Upper lobe of right lung (tissue), 1 donor: ENCODE measurements at regions not wholly inside any gene's neighbourhood (a gene's known extent, or its start where the extent isn't known, plus 50 kb on each side); places are given as distances from the start of the nearest gene placed in this dataset.

Experiments used
- ATAC-seq: fragments of 200-7000 bp; cut with Tn5 transposase; one replicate; pipeline ENCODE4 v1.9.1; 2020; ENCODE audit warnings: mild to moderate bottlenecking, moderate library complexity
- DNase-seq: peaks from one replicate; pipeline ENCODE4 v3.0.0-alpha.2; 2020
- H3K27ac ChIP-seq: fragments of 200-600 bp; one replicate; pipeline ENCODE4 v1.8.0; 2022
- H3K27me3 ChIP-seq: fragments of 200-600 bp; one replicate; pipeline ENCODE4 v1.8.0; 2022; ENCODE audit warnings: mild to moderate bottlenecking
- H3K36me3 ChIP-seq: fragments of 200-600 bp; one replicate; pipeline ENCODE4 v1.8.0; 2022
- H3K4me1 ChIP-seq: fragments of 200-600 bp; one replicate; pipeline ENCODE4 v1.8.0; 2022
- H3K4me3 ChIP-seq: fragments of 200-600 bp; one replicate; pipeline ENCODE4 v1.8.0; 2022; ENCODE audit warnings: mild to moderate bottlenecking
- H3K9me3 ChIP-seq: fragments of 200-600 bp; one replicate; pipeline ENCODE4 v1.8.0; 2022
- CTCF ChIP-seq: fragments of 200-600 bp; IDR thresholded peaks from one replicate; pipeline ENCODE4 v1.8.0; 2022; ENCODE audit warnings: antibody characterized with exemption
- intact Hi-C: fragments of 100-400 bp; cut with DNase I; formaldehyde crosslinking; loops from one replicate; pipeline ENCODE4 v1.11.0; 2022
- donor health status: DM: no; HTN: yes; CAD: no; lungs with severe emphysema.

DNA sequence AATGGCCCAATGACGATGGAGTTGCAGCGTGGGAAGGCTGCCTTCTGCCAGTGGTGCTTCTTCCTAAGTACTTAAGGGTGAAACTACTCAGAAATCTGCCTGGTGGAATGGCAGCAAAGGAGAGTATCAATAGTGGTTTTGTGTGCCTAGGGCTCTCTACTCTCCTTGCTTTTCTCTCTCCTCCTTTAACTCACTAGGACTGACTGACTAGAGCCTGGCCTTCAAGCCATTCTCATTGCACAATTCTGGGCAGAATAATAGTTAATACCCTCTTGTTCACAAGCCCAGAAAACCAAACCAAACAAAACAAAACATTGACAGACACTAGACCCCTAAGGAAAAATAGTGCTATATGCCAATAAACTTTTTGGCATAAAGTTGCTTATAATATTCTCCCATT, 171.2 kb upstream of the PTGFR start:
- ATAC-seq: no peak

DNA sequence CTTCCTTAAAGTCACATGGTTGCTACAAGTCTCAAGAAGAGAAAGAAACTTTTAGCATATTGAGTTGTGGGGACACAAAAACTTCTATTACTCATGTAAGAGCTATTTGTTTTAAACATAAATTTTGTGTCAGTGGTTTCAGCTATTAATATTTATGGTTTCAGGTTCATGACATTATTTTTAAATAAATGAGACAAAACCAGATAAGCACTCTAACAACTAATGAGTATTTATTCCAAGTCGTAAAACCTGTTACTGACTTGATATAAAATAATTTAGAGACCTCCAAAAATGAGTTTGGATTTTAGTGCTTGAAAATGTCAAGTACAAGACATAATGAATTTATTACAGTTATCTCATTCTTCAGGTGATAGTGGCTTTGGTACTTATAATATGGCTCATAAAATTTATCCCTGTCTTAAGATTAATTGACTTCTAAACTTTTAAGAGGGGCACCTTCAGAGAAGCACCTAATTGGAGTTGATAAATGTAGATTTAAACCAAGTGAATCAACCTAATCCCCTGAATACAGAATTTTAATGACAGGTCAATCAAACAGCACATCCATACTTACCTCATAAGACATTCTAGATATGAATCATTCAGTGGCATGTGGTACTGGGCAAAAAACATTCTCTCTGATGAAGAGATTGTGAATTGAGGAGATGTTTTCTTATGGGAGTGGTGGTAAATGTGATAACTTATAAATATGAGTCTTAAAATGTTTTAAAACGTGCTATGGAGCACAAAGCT, 167.7 kb upstream of the PTGFR start:
- Histone ChIP-seq H3K4me1 (no peaks in the 10 kb centered on the region), H3K27ac (no peak overlapping the region), H3K27me3 (no peaks in the 10 kb centered on the region), H3K9me3 (no peaks in the 10 kb centered on the region), H3K4me3 (no peak overlapping the region), H3K36me3 (no peaks in the 10 kb centered on the region)
- ATAC-seq: no peak
- intact Hi-C loops: no loop called here
- TF ChIP-seq CTCF: no peak
- DNase-seq: no peak

More for the DNA sequence above, 171.2 kb upstream of the PTGFR start:
- intact Hi-C loops: no loop called here
- no peaks in the 10 kb centered on the region for H3K27me3 ChIP-seq
- TF ChIP-seq CTCF: no peak
- H3K4me3 ChIP-seq: no peak overlapping the region
- no peaks in the 10 kb centered on the region for H3K9me3 ChIP-seq
- no peak overlapping the region for H3K27ac ChIP-seq
- no peaks in the 10 kb centered on the region for H3K4me1 ChIP-seq
- H3K36me3 ChIP-seq: no peaks in the 10 kb centered on the region
- DNase-seq: no peak

GRCh38 chr1:78325293-78325692, 165.5 kb upstream of the PTGFR start:
- no peak overlapping the region for H3K4me3 ChIP-seq
- ATAC-seq: no peak
- no peak overlapping the region for H3K27ac ChIP-seq
- no peak for TF ChIP-seq CTCF
- no peak for DNase-seq
- no peaks in the 10 kb centered on the region for H3K36me3 ChIP-seq
- H3K9me3 ChIP-seq: no peaks in the 10 kb centered on the region
- H3K4me1 ChIP-seq: no peaks in the 10 kb centered on the region
- no peaks in the 10 kb centered on the region for H3K27me3 ChIP-seq
- intact Hi-C loops: no loop called here

- intact Hi-C loops: no loop called here
- no peak for DNase-seq
- H3K27me3 ChIP-seq: no peaks in the 10 kb centered on the region
- no peak overlapping the region for H3K27ac ChIP-seq
- TF ChIP-seq CTCF: no peak
- no peak for ATAC-seq
- H3K36me3 ChIP-seq: no peaks in the 10 kb centered on the region
- H3K4me1 ChIP-seq: no peaks in the 10 kb centered on the region
- H3K9me3 ChIP-seq: no peaks in the 10 kb centered on the region
- no peak overlapping the region for H3K4me3 ChIP-seq
These were observed 161.3 kb upstream of the PTGFR start for GRCh38 chr1:78329475-78329874.

- Histone ChIP-seq H3K9me3 (no peaks in the 10 kb centered on the region), H3K27me3 (no peaks in the 10 kb centered on the region)
- intact Hi-C loops: no loop called here
These were observed 159.0 kb upstream of the PTGFR start for GRCh38 chr1:78331799-78332198.

More at GRCh38 chr1:78331799-78332198, 159.0 kb upstream of the PTGFR start:
- no peak overlapping the region for H3K27ac ChIP-seq
- TF ChIP-seq CTCF: no peak
- no peaks in the 10 kb centered on the region for H3K4me1 ChIP-seq
- no peak for ATAC-seq
- no peak for DNase-seq
- H3K36me3 ChIP-seq: no peaks in the 10 kb centered on the region
- H3K4me3 ChIP-seq: no peak overlapping the region
